GM21576 (cell line): ENCODE measurements at regions not wholly inside any gene's neighbourhood (a gene's known extent, or its start where the extent isn't known, plus 50 kb on each side); places are given as distances from the start of the nearest gene placed in this dataset.

Source experiments
- ATAC-seq: cut with Tn5 transposase; IDR thresholded peaks from one replicate; pipeline ENCODE4 v1.9.1; 2021; ENCODE audit warnings: mild to moderate bottlenecking, moderate library complexity; ENCODE audit not compliant: unreplicated experiment

DNA sequence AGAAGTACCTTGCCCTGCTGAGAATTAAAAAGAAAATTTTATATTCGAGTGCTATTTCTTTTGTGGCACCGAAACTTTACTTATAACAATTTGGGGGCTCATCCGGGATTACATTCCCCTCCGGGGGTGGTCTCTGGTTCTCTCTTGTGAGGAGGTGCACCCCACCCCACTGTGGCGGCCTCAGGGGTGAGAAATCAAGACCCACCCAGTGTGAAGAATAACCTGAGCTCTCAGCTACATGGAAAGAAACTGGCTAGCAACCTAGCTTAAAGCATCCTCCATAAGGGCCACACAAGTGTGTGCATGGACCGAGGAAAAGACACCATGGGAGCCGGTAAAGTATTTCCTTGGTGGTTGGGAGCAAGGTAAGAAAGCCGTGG is 50.9 kb upstream of the ANKRD10 start:
- ATAC-seq = no peak

DNA sequence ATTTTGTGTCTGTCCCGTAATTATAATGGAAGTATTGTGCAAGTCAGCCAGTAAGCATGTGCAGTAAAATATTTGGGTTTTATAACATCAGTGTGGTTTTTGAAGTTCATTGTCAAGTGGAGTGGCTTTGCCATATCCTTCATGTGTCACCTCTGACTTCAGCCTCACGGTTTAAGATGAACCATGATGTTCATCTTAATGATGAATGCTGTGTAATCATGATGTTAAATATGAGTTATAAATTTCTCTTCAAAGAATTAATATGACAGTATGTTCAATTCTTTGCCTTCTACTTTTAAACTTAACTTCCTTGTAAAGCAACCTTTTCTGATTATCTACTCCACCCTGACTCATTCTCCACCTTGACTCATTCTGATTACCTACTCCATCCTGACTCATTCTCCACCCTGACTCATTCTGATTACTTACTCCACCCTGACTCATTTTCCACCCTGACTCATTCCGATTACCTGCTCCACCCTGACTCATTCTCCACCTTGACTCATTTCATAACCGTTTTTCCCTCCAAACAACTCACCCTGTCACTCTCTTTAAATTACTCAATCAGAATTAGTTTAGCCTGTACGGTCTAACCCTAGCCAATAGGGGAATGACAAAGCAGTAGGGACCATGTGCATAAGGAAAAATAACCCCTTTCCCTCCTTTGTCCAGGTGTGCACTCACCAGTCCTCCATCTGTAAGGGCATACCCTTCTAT is 50.3 kb upstream of the ANKRD10 start:
- peak; percentile 97 for ATAC-seq
